ENCODE measurements at regions not wholly inside any gene's neighbourhood (a gene's known extent, or its start where the extent isn't known, plus 50 kb on each side); places are given as distances from the start of the nearest gene placed in this dataset.
A peak's percentile ranks its signal among the peaks of the same experiment; 100 is the strongest.
"Not testable (repeated sequence)": the region's sequence is repeated elsewhere in the genome, so short reads cannot be mapped to it uniquely, and the experiment has no call there.

GRCh38 chr22:22117864-22118544, 126.6 kb upstream of the VPREB1 start:
- DNase-seq = not testable (repeated sequence)

- DNase-seq = not testable (repeated sequence)
Observed at GRCh38 chr22:22116997-22117770, 127.4 kb upstream of the VPREB1 start.

- no peak for DNase-seq
Observed at GRCh38 chr22:22113701-22114100, 130.9 kb upstream of the VPREB1 start.

DNA sequence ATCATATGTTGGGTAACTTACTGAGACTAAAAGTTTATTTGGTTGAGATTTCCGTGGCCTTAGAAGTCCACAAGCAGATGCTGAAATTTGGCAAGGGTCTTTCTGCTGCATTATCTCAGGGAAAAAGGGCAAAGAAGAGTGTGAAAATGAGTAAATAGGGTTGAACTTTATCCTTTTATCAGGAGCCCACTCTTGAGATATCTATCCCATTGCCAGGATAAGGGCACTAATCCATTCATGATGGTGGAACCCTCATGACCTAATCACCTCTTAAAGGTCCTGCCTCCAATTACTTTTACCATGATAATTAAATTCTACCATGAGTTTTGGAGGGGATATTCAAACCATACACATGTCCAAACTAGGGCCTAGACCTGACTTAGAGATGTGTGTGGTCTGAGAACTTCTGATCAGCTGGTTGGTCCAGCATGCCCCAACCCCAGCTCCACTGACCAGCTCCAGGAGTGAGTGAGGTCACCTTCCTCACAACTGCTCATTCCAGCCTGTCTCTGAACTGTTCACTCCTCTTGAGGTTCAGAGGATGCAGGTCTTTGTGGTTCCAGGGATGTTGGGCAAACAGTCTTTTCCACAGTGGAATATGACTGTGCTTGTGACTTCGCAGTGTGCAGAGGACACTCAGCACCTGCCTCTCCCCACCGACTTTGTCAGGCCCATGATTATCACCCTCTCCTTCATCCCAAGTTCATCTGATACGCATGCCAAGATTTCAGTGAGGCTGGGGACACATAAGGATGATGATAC, 130.1 kb upstream of the TOP3B start:
- DNase-seq = no peak

DNA sequence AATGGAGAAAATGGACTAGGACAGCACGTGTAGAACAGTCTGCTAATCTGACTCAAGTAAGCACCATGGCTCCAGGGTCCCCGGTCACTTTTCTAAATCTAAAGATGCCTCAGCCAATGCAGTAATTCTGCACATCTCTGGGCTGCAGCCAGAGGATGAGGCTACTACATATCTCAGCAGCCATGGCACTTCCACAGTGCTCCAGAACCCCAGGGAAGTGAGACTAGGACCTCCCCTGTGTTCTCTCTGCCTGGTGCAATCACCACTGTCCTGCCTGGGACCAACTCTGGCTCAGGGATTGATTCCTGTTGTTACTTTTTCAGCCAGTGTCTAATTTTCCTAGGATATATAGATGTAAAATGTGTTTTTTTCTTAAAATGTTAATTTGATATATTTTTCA, 129.4 kb upstream of the TOP3B start:
- DNase-seq = no peak

DNA sequence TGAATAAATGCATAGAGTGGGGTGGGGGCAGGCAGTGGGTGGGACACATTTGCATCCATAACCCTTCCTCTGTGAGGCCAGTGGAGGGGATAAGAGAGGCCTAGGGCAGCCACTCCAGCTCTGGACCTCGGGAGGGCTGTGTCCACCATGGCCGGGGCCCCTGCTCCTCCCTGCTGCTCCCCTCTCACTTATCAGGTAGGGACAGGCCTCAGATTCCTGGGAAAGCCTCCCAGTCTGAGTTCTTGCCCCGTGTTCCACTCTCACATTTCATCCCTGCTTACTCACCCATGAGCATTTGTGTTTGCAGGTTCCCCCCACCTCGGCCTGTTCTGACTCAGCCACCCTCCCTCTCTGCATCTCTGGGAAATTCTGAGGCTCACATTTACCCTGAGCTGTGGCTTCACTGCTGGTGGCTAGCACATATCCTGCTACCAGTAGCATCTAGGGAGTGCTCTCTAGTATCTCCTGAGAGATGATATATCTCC, 128.7 kb upstream of the TOP3B start:
- DNase-seq = no peak

- DNase-seq = peak; percentile 72
Observed at GRCh38 chr22:22110548-22111266, 128.1 kb upstream of the TOP3B start.

DNA sequence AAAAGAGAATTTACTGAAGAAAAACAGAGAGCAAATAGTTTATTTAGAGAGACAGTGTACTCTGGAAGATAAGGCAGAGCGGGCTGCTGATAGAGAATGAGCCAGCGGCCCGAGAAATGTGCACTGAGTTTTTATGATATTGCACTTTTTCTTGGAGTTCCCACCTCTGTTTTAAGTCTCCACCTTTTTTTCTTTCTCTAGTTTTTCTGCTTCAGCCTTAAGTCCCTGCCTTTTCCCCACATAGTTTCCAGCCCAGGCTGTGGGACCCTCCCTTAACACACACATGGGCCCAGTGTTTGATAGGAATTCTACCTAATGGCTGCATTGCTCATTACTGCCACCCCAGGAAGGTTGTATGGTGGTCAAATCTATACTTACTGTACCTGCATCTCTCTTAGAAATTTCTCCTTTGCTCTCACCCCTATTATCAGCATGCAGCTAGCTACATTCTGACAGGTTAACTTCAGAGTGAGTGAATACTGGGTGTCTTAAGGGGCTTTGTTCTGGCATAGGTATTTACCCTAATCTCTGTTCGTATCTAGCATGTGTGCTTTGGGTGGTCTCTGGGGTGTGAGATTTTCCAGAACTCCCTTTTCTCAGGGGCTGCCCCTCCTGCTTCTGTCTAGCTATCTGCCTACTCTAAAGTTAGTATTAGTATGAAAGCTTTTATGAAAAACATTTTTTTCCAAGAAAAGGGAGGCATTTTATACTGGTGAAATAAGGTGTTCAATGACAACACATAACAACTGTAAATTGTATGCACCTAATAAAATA, 127.3 kb upstream of the TOP3B start:
- DNase-seq = no peak

- DNase-seq = no peak
Observed at GRCh38 chr22:22106855-22107254, 124.3 kb upstream of the TOP3B start.

DNA sequence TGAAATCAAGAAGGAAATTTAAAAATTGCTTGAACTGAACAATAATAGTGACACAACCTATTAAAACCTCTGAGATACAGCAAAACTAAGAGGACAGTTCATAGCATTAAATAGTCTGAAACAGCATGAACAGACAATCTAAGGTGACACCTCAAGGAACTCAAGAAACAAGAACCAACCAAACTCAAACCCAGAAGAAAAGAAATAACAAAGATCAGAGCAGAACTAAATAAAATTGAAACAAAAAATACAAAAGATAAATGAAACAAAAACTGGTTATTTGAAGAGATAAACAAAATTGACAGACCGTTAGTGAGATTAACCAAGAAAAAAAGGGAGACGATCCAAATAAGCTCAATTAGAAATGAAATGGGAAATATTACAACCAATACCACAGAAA, 122.8 kb upstream of the TOP3B start:
- DNase-seq = no peak

- DNase-seq = no peak
Observed at GRCh38 chr22:22103078-22103875, 120.7 kb upstream of the TOP3B start.

GRCh38 chr22:22099833-22100812, 117.5 kb upstream of the TOP3B start:
- no peak for DNase-seq

- DNase-seq = no peak
Observed at GRCh38 chr22:22099194-22099486, 116.6 kb upstream of the TOP3B start.

- no peak for DNase-seq
Observed at GRCh38 chr22:22098457-22099193, 116.0 kb upstream of the TOP3B start.

GRCh38 chr22:22097727-22098228, 115.2 kb upstream of the TOP3B start:
- no peak for DNase-seq

DNA sequence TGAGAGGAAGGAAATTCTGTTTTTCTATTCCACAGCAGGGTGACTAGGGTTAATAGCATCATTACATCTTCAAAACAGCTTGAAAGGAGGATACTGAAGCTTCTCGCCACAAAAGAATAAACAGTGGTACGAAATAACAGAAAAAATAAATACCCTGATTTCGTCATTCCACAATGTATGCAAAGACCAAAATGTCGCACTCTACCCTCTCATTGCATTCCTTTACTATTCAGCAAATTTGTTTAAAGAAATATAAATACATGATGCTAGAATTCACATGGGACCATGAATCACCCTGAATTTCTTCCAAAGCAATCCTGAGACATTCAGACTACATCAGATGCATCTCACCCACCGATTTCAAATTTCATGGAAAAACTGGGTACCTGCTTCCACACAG, 112.3 kb upstream of the TOP3B start:
- DNase-seq = no peak

GRCh38 chr22:22094514-22094913, 111.9 kb upstream of the TOP3B start:
- no peak for DNase-seq

- no peak for DNase-seq
Observed at GRCh38 chr22:22093743-22094142, 111.2 kb upstream of the TOP3B start.

DNA sequence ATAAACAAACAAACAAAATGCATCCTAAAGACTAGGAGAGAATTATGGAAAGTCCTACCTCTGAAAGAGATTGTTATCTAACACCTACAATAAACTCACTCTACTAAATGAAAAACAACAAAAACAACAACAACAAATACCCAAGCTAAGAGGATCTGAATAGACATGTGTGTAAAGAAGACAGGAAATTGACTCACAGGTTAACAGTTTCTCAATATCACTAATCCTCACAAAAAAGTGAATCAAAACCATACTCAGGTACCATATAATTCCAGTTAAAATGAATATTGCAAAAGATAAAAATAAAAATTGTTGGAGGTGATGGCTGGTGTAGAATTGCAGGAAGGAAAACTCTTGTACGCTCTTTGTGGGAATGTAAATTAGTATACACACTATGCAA, 110.4 kb upstream of the TOP3B start:
- DNase-seq = no peak
